Hematopoietic multipotent progenitor cell treated with erythropoietin and hydrocortisone succinate and interleukin-3 and kit ligand, for 15 days (in vitro differentiated cells): ENCODE measurements at regions not wholly inside any gene's neighbourhood (a gene's known extent, or its start where the extent isn't known, plus 50 kb on each side); places are given as distances from the start of the nearest gene placed in this dataset.
"Not testable (repeated sequence)": the region's sequence is repeated elsewhere in the genome, so short reads cannot be mapped to it uniquely, and the experiment has no call there.

Experiments
- DNase-seq: peaks from one replicate; pipeline ENCODE4 v3.0.0-alpha.2; 2015; ENCODE audit warnings: low spot score

GRCh38 chr2:181790716-181791649, 100.5 kb upstream of the ITPRID2 start:
- DNase-seq = no peak

- DNase-seq = no peak
These were observed 98.6 kb upstream of the ITPRID2 start for GRCh38 chr2:181792906-181793305.

GRCh38 chr2:181798022-181798421, 93.5 kb upstream of the ITPRID2 start:
- DNase-seq = no peak

- DNase-seq = not testable (repeated sequence)
These were observed 89.2 kb upstream of the ITPRID2 start for GRCh38 chr2:181802300-181802699.

GRCh38 chr2:181803903-181804799, 87.4 kb upstream of the ITPRID2 start:
- DNase-seq = not testable (repeated sequence)

GRCh38 chr2:181805228-181806038, 86.1 kb upstream of the ITPRID2 start:
- DNase-seq = no peak

GRCh38 chr2:181806039-181806392, 85.5 kb upstream of the ITPRID2 start:
- no peak for DNase-seq

- no peak for DNase-seq
These were observed 84.0 kb upstream of the ITPRID2 start for GRCh38 chr2:181807526-181807925.

GRCh38 chr2:181810823-181811695, 80.5 kb upstream of the ITPRID2 start:
- no peak for DNase-seq

- no peak for DNase-seq
These were observed 79.3 kb upstream of the ITPRID2 start for GRCh38 chr2:181812106-181812743.

- no peak for DNase-seq
These were observed 77.5 kb upstream of the ITPRID2 start for GRCh38 chr2:181814057-181814491.

- DNase-seq = no peak
These were observed 74.0 kb upstream of the ITPRID2 start for GRCh38 chr2:181817509-181817908.

GRCh38 chr2:181818058-181818680, 73.4 kb upstream of the ITPRID2 start:
- no peak for DNase-seq

- DNase-seq = no peak
These were observed 72.7 kb upstream of the ITPRID2 start for GRCh38 chr2:181818840-181819239.

- DNase-seq = no peak
These were observed 70.5 kb upstream of the ITPRID2 start for GRCh38 chr2:181821049-181821448.

GRCh38 chr2:181822097-181822496, 69.4 kb upstream of the ITPRID2 start:
- DNase-seq = no peak

GRCh38 chr2:181823405-181823804, 68.1 kb upstream of the ITPRID2 start:
- DNase-seq = no peak

GRCh38 chr2:181828122-181828705, 63.3 kb upstream of the ITPRID2 start:
- no peak for DNase-seq

- DNase-seq = no peak
These were observed 62.3 kb upstream of the ITPRID2 start for GRCh38 chr2:181829230-181829629.

GRCh38 chr2:181832015-181832414, 59.5 kb upstream of the ITPRID2 start:
- DNase-seq = no peak
